Naive B cell (primary cell): ENCODE measurements at regions not wholly inside any gene's neighbourhood (a gene's known extent, or its start where the extent isn't known, plus 50 kb on each side); places are given as distances from the start of the nearest gene placed in this dataset.

Experiments used
- ATAC-seq, 2 donors: fragments of 150-1000 bp; cut with Tn5 transposase; 2 replicates each; pipeline ENCODE4 v1.10.0; 2021; ENCODE audit warnings: low read depth in 2 of 2, mild to moderate bottlenecking in 2 of 2, moderate library complexity in 2 of 2
- DNase-seq: peaks from one replicate; pipeline ENCODE4 v3.0.0; 2022
- H3K27ac Mint-ChIP-seq, 6 donors: one replicate each; pipeline ENCODE4 v1.8.0; 2020 to 2022; ENCODE audit warnings: mild to moderate bottlenecking in 6 of 6, mixed read lengths in 6 of 6, moderate library complexity in 5 of 6, inconsistent platforms in 2 of 6
- H3K27me3 Mint-ChIP-seq, 3 donors: one replicate each; pipeline ENCODE4 v1.8.0; 2021 to 2022; ENCODE audit warnings: mixed read lengths in 3 of 3, mild to moderate bottlenecking in 1 of 3
- H3K36me3 Mint-ChIP-seq, 2 donors: one replicate each; pipeline ENCODE4 v1.8.0; 2020 to 2022; ENCODE audit warnings: mixed read lengths in 2 of 2, inconsistent platforms in 1 of 2, mild to moderate bottlenecking in 1 of 2
- H3K4me1 Mint-ChIP-seq, 3 donors: one replicate each; pipeline ENCODE4 v1.8.0; 2020 to 2022; ENCODE audit warnings: mixed read lengths in 3 of 3, inconsistent platforms in 1 of 3, mild to moderate bottlenecking in 1 of 3, moderate library complexity in 1 of 3
- H3K4me3 Mint-ChIP-seq, 8 donors: one replicate each; pipeline ENCODE4 v1.8.0; 2020 to 2022; ENCODE audit warnings: mild to moderate bottlenecking in 8 of 8, mixed read lengths in 8 of 8, moderate library complexity in 8 of 8, inconsistent platforms in 2 of 8
- H3K9me3 Mint-ChIP-seq, 7 donors: one replicate each; pipeline ENCODE4 v1.8.0; 2020 to 2022; ENCODE audit warnings: mixed read lengths in 7 of 7, mild to moderate bottlenecking in 5 of 7, inconsistent platforms in 2 of 7, moderate library complexity in 1 of 7

- Mint-ChIP-seq H3K4me1 (no peaks in the 10 kb centered on the region), H3K36me3 (no peaks in the 10 kb centered on the region), H3K4me3 (no peak overlapping the region), H3K27ac (peak overlapping the region in 1 of 6 donors; percentile 71), H3K27me3 (peaks cover 4 to 22% (median 11%) of the 10 kb centered on the region in 3 donors), H3K9me3 (no peaks in the 10 kb centered on the region)
- ATAC-seq: no peak
- no peak for DNase-seq
These were observed 125.6 kb upstream of the DHRS4 start for GRCh38 chr14:23828001-23828400.

DNA sequence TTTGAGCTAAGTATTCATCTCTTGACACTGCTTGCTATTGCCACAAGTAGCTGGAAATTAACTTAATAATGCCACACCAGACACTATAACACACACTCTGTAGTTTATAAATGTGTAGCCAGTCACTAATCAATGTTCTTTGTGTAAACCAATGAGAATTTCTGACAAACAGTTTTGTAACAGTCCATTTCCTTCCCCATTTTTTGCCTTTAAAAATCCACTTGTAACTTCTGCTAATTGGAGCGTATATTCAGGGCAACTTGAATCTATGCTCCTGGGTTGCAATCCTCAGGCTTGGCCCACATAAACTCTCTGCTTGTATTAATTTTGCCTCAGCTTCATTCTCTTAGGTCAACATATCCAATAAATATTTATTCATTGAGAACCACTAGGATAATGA, 125.0 kb upstream of the DHRS4 start:
- DNase-seq: no peak
- H3K4me3 Mint-ChIP-seq: no peak overlapping the region
- H3K27me3 Mint-ChIP-seq: peaks cover 4 to 22% (median 11%) of the 10 kb centered on the region in 3 donors
- no peaks in the 10 kb centered on the region for H3K36me3 Mint-ChIP-seq
- no peak overlapping the region for H3K27ac Mint-ChIP-seq
- H3K4me1 Mint-ChIP-seq: no peaks in the 10 kb centered on the region
- H3K9me3 Mint-ChIP-seq: no peaks in the 10 kb centered on the region
- ATAC-seq: no peak

DNA sequence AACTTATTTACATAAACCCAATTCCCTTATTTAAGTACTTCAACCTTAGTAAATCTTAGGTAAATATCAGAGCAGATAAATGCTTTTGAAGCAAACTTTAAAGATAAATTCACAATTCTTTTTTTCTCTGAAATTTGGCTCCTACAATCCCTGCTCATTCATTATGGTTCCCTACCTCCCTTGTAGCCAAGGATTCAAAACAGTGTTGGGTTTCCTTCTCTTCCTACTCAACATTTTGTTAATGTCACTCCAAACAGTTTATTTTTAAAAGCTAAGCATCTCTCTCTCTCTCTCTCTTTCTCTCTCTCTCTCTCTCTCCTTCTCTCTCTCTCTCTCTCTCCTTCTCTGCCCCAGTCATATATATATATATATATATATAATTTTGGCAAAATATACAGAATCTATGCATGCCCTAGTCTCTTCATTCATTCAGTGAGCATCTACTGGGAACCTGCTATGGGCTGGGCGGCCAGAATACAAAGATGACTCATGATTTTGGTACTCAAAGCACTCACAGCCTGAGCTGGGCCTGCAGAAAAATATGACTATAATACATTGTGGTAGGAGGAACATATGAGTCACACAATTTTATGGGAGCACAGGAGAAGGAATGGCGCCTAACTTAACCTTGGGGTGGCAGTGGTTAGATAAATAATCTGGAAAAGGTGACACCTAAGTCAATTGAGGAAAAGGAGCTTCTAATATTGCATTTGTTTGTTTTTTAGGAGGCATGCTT, 123.7 kb upstream of the DHRS4 start:
- ATAC-seq: no peak
- Mint-ChIP-seq H3K4me3 (no peak overlapping the region), H3K9me3 (no peaks in the 10 kb centered on the region), H3K4me1 (no peaks in the 10 kb centered on the region), H3K27me3 (peaks cover 0 to 12% (median under 1%) of the 10 kb centered on the region in 3 donors), H3K27ac (no peak overlapping the region), H3K36me3 (no peaks in the 10 kb centered on the region)
- DNase-seq: no peak

DNA sequence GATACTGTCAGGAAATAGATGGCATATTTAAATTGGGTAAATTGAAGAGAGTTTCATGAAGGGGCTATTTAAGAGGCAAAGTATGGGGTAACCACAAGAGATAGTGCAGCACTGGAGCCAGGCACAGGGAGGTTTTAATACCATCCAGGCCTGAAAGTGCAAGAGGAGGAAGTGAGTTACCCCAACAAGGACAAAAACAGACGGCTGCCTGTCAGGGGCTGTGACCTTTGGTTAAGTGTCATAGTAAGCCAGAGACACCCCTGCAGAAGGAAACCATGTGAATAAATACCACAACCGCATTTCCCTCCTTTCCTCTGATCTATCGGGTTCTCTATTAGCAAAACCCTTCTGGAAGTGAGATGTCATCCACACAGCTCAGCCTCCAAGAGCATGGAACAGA, 122.0 kb upstream of the DHRS4 start:
- Mint-ChIP-seq H3K9me3 (no peaks in the 10 kb centered on the region), H3K36me3 (no peaks in the 10 kb centered on the region), H3K27ac (no peak overlapping the region), H3K4me3 (peak overlapping the region in 1 of 8 donors; percentile 49), H3K27me3 (peaks cover 0 to 8% (median 3%) of the 10 kb centered on the region in 3 donors), H3K4me1 (no peaks in the 10 kb centered on the region)
- DNase-seq: no peak
- no peak for ATAC-seq

GRCh38 chr14:23861666-23862065, 91.9 kb upstream of the DHRS4 start:
- ATAC-seq: no peak
- Mint-ChIP-seq H3K27me3 (peaks cover 6 to 46% (median 27%) of the 10 kb centered on the region in 3 donors), H3K36me3 (no peaks in the 10 kb centered on the region), H3K4me1 (no peaks in the 10 kb centered on the region), H3K4me3 (no peak overlapping the region), H3K27ac (no peak overlapping the region), H3K9me3 (no peaks in the 10 kb centered on the region)
- no peak for DNase-seq

DNA sequence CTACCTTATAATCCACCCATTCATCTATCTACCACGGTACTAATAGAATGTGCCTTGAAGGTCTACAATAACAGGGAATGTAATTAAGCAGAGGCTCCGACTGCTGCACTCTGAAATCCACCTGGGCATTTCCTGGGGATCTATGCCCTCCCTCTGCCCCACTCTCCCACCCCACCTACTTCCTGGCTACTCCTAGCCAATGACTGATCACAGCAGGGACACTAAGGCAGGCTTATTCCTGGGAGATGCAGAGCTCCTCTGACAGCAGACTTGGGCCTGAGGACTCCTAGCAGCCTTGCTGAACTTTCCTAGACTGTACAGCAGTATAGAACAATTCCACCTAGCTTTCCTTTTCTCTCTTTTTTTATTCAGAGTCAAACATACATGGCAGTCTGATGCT, 91.1 kb upstream of the DHRS4 start:
- Mint-ChIP-seq H3K36me3 (no peaks in the 10 kb centered on the region), H3K4me1 (no peaks in the 10 kb centered on the region), H3K27ac (no peak overlapping the region), H3K4me3 (no peak overlapping the region), H3K27me3 (peaks cover 9 to 51% (median 36%) of the 10 kb centered on the region in 3 donors), H3K9me3 (no peaks in the 10 kb centered on the region)
- DNase-seq: no peak
- no peak for ATAC-seq

GRCh38 chr14:23863836-23864235, 89.7 kb upstream of the DHRS4 start:
- no peak overlapping the region for H3K27ac Mint-ChIP-seq
- no peak overlapping the region for H3K4me3 Mint-ChIP-seq
- DNase-seq (no peak), ATAC-seq (no peak)
- no peaks in the 10 kb centered on the region for H3K9me3 Mint-ChIP-seq
- H3K36me3 Mint-ChIP-seq: no peaks in the 10 kb centered on the region
- H3K4me1 Mint-ChIP-seq: no peaks in the 10 kb centered on the region
- peaks cover 15 to 51% (median 40%) of the 10 kb centered on the region in 3 donors for H3K27me3 Mint-ChIP-seq

GRCh38 chr14:23864259-23864658, 89.3 kb upstream of the DHRS4 start:
- Mint-ChIP-seq H3K27me3 (peaks cover 19 to 47% (median 38%) of the 10 kb centered on the region in 3 donors), H3K27ac (no peak overlapping the region), H3K4me1 (no peaks in the 10 kb centered on the region), H3K36me3 (no peaks in the 10 kb centered on the region), H3K9me3 (no peaks in the 10 kb centered on the region), H3K4me3 (no peak overlapping the region)
- ATAC-seq: no peak
- no peak for DNase-seq

DNA sequence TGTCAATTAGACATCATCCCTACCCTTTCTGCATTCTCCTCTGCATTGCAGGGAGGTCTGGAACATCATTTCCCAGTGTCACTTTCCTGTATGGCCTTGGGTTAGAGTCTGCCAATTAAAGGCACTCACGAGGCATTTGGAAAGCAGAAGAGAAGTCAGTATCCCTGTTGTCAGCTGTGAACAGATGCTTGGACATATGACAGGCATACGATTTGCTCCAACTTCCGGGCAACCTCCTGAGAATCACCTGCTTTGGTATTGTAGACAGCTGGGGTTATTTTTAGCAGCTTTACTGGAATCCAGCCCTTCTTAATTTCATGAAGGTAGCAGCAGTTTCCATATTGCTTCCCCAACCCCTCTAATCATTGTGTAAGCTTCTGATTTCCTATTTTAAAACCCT, 88.7 kb upstream of the DHRS4 start:
- Mint-ChIP-seq H3K27ac (peak overlapping the region in 1 of 6 donors; percentile 21), H3K4me1 (no peaks in the 10 kb centered on the region), H3K36me3 (no peaks in the 10 kb centered on the region), H3K9me3 (peaks cover 0 to 3% (median 0%) of the 10 kb centered on the region in 7 donors), H3K27me3 (peaks cover 20 to 50% (median 44%) of the 10 kb centered on the region in 3 donors), H3K4me3 (no peak overlapping the region)
- DNase-seq (no peak), ATAC-seq (no peak)

- peaks cover 20 to 56% (median 48%) of the 10 kb centered on the region in 3 donors for H3K27me3 Mint-ChIP-seq
- peaks cover 0 to 3% (median 1%) of the 10 kb centered on the region in 7 donors for H3K9me3 Mint-ChIP-seq
- DNase-seq: no peak
- no peak for ATAC-seq
- no peak overlapping the region for H3K27ac Mint-ChIP-seq
- no peaks in the 10 kb centered on the region for H3K36me3 Mint-ChIP-seq
- no peaks in the 10 kb centered on the region for H3K4me1 Mint-ChIP-seq
- no peak overlapping the region for H3K4me3 Mint-ChIP-seq
These were observed 88.1 kb upstream of the DHRS4 start for GRCh38 chr14:23865502-23865901.

DNA sequence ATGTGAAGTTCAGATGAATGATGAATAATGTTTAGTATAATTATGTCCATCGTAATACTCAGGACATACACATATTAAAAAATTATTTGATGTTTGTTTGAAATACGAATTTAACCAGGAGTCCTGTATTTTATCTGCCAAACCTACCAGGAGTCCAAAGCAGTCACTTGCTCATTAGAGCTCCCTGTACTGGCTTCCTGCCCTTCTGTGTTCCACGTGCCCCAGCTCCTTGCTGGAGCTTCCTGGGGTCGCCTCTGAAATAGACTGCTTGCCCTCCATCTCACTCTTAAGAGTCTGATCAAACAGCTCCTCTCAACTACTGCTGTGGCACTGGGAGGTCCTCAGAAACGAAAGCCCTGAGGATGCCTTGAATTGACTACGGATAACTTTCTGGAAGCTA, 87.3 kb upstream of the DHRS4 start:
- Mint-ChIP-seq H3K27ac (no peak overlapping the region), H3K36me3 (no peaks in the 10 kb centered on the region), H3K4me3 (no peak overlapping the region), H3K27me3 (peaks cover 20 to 61% (median 52%) of the 10 kb centered on the region in 3 donors), H3K9me3 (peaks cover 0 to 8% (median 1%) of the 10 kb centered on the region in 7 donors), H3K4me1 (no peaks in the 10 kb centered on the region)
- ATAC-seq (no peak), DNase-seq (no peak)

GRCh38 chr14:23869078-23869719, 84.4 kb upstream of the DHRS4 start:
- Mint-ChIP-seq H3K36me3 (no peaks in the 10 kb centered on the region), H3K4me3 (no peak overlapping the region), H3K27me3 (peaks cover 30 to 56% (median 37%) of the 10 kb centered on the region in 3 donors), H3K27ac (peak overlapping the region in 1 of 6 donors; percentile 11), H3K4me1 (no peaks in the 10 kb centered on the region), H3K9me3 (peaks cover 0 to 8% (median 3%) of the 10 kb centered on the region in 7 donors)
- DNase-seq (no peak), ATAC-seq (no peak)

DNA sequence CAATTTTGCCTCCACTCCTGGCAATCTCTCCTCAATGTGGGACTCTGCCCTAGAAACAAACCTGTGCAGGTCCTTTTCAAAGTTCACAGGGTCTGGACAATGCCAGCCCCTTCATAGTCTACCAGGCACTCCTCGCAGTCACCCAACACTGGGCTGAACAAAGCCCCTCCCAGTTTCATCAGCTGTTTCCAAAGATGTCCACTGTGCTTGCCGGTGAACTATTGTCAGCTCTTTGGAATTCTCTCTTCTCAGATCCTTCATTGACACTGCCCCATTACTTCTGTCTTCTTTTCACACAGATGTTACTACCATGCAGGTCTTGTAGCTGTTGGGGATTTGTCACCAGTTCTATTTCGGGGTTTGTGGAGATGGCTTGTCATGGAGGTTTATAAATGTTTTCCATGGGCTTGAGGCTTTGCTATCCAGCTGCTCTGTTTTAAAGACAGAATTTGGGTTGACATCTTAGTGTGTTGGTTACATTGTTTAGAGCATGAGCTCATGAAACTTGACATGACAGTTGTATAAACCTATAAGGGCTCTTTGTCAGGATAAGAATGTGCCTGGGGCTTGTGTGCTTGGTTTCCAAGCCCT, 77.3 kb upstream of the DHRS4 start:
- peaks cover 21 to 31% (median 30%) of the 10 kb centered on the region in 3 donors for H3K27me3 Mint-ChIP-seq
- DNase-seq (no peak), ATAC-seq (no peak)
- H3K9me3 Mint-ChIP-seq: peaks cover 0 to 5% (median 3%) of the 10 kb centered on the region in 7 donors
- H3K4me3 Mint-ChIP-seq: no peak overlapping the region
- H3K4me1 Mint-ChIP-seq: no peaks in the 10 kb centered on the region
- no peaks in the 10 kb centered on the region for H3K36me3 Mint-ChIP-seq
- H3K27ac Mint-ChIP-seq: peak overlapping the region in 1 of 6 donors; percentile 69

DNA sequence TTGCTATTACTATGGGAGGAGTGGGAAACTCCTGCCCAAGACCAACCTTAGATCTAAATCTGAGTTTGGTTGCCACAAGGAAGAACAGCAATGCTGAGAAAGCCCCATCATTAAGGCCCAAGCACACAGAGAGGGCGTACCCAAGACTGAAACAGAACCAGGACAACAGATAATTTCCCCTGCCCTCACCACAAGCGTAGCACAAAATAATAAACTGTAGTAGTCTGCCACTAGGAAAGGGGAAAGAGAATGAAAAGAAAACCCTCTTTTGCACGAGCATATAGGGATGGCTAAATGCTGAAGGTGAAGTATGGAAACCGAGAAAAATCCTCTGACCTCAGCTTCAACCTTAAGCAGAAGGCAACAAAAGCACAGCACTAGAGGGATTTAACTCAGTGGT, 76.5 kb upstream of the DHRS4 start:
- H3K4me3 Mint-ChIP-seq: peak overlapping the region in 1 of 8 donors; percentile 50
- no peak overlapping the region for H3K27ac Mint-ChIP-seq
- ATAC-seq (no peak), DNase-seq (no peak)
- H3K4me1 Mint-ChIP-seq: no peaks in the 10 kb centered on the region
- no peaks in the 10 kb centered on the region for H3K36me3 Mint-ChIP-seq
- peaks cover 0 to 5% (median 3%) of the 10 kb centered on the region in 7 donors for H3K9me3 Mint-ChIP-seq
- H3K27me3 Mint-ChIP-seq: peaks cover 21 to 30% (median 26%) of the 10 kb centered on the region in 3 donors
